ENCODE measurements at regions not wholly inside any gene's neighbourhood (a gene's known extent, or its start where the extent isn't known, plus 50 kb on each side); places are given as distances from the start of the nearest gene placed in this dataset.

DNA sequence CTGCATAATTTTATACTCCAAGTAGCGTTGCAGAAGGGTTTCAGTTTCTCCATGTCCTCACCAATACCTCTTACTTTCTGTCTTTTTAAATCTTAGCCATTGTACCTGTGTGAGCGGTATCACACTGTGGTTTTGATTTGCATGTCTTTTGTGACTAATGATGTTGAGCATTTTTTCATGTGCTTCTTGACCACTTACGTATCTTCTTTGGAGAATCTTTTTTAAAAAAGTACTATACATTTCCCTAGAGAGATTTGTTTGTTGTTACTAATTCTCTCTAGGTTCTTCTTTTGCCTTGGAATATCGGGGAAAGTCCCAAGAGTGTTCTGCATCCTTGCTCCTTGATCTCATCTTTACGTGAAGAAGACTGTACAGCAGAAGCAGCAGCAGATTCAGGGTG is 81.8 kb upstream of the WARS2 start:
- peaks cover under 1% of the 10 kb centered on the region; the same call in 1 of the 2 replicates for H3K4me1 ChIP-seq (ENCODE audit: control insufficient read depth, insufficient read depth, low read length)
- H3K36me3 ChIP-seq (ENCODE audit: control insufficient read depth, insufficient read depth, low read length): no peaks in the 10 kb centered on the region
- no peaks in the 10 kb centered on the region for H3K9me3 ChIP-seq (ENCODE audit: control insufficient read depth, insufficient read depth, low read depth, low read length)
- H3K27ac ChIP-seq (ENCODE audit: low read depth, low read length): no peak overlapping the region
- no peak overlapping the region for H3K4me3 ChIP-seq (ENCODE audit: low read depth, low read length)
- H3K27me3 ChIP-seq (ENCODE audit: control insufficient read depth, insufficient read depth, low read length): no peaks in the 10 kb centered on the region
- no peak overlapping the region for H3K9ac ChIP-seq (ENCODE audit: low read length)

DNA sequence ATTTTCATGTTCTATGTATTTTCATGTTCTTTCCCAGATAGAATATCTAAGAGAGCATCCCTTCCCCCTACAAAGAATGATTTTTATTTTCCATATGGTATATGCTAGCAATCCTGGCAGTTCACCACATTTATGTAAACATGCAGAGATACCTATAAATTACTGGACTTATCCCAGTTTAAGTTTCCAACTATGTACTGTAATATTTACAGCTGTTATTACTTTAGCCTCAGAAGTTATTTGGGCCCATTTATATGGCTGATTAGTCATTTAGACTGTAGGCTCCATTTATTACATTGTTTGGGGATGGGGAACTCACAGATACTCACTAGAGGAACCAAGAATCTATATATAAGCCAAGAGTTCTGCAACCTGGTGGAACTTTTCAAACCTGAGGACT is 84.8 kb upstream of the WARS2 start:
- no peaks in the 10 kb centered on the region for H3K36me3 ChIP-seq (ENCODE audit: control insufficient read depth, insufficient read depth, low read length)
- peaks cover 6% of the 10 kb centered on the region; the same call in 1 of the 2 replicates for H3K4me1 ChIP-seq (ENCODE audit: control insufficient read depth, insufficient read depth, low read length)
- H3K27me3 ChIP-seq (ENCODE audit: control insufficient read depth, insufficient read depth, low read length): no peaks in the 10 kb centered on the region
- H3K4me3 ChIP-seq (ENCODE audit: low read depth, low read length): no peak overlapping the region
- H3K9ac ChIP-seq (ENCODE audit: low read length): no peak overlapping the region
- H3K27ac ChIP-seq (ENCODE audit: low read depth, low read length): no peak overlapping the region
- no peaks in the 10 kb centered on the region for H3K9me3 ChIP-seq (ENCODE audit: control insufficient read depth, insufficient read depth, low read depth, low read length)

DNA sequence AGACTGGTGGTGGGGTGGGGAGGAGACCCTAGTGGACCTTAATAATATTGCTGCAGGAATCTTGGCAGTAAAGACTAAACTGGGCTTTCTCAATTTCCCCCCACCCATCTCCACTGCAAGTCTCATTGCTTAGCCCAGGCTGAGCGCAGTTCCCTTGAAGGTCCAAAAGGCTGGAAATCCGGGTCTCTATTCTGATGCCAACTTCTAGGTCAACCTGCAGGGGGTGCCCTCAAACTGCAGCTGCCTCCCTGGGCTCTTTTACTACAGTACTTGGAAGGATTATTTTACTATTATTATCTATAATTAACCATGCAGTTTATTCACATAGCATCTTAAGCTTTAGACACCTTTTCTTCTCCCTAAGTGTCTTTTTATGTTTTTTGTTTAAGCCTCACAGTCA is 85.4 kb upstream of the WARS2 start:
- H3K9me3 ChIP-seq (ENCODE audit: control insufficient read depth, insufficient read depth, low read depth, low read length): no peaks in the 10 kb centered on the region
- H3K4me3 ChIP-seq (ENCODE audit: low read depth, low read length): no peak overlapping the region
- H3K27me3 ChIP-seq (ENCODE audit: control insufficient read depth, insufficient read depth, low read length): no peaks in the 10 kb centered on the region
- H3K4me1 ChIP-seq (ENCODE audit: control insufficient read depth, insufficient read depth, low read length): peaks cover 6% of the 10 kb centered on the region; the same call in 1 of the 2 replicates
- no peaks in the 10 kb centered on the region for H3K36me3 ChIP-seq (ENCODE audit: control insufficient read depth, insufficient read depth, low read length)
- no peak overlapping the region for H3K27ac ChIP-seq (ENCODE audit: low read depth, low read length)
- no peak overlapping the region for H3K9ac ChIP-seq (ENCODE audit: low read length)

DNA sequence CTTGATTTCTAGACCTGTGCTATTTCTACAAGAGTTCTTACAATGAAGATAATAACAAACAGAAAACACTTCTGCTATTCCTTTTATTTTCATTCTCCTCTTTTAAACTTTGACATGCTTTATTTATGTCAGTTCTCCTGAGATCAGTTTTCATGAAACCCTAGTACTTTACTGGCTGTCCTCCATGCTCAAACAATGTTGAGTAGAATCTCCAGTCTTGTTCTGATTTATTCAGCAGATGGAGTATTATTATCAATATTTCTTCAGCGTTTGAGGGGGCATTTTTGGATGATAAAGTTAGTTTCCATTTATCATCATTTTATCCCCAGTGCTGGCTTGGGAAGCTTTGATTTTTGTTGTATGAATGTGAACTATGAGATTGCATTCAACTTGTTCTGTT is 85.9 kb upstream of the WARS2 start:
- H3K36me3 ChIP-seq (ENCODE audit: control insufficient read depth, insufficient read depth, low read length): no peaks in the 10 kb centered on the region
- peaks cover 6% of the 10 kb centered on the region; the same call in 1 of the 2 replicates for H3K4me1 ChIP-seq (ENCODE audit: control insufficient read depth, insufficient read depth, low read length)
- H3K9ac ChIP-seq (ENCODE audit: low read length): no peak overlapping the region
- no peak overlapping the region for H3K27ac ChIP-seq (ENCODE audit: low read depth, low read length)
- no peak overlapping the region for H3K4me3 ChIP-seq (ENCODE audit: low read depth, low read length)
- H3K9me3 ChIP-seq (ENCODE audit: control insufficient read depth, insufficient read depth, low read depth, low read length): no peaks in the 10 kb centered on the region
- H3K27me3 ChIP-seq (ENCODE audit: control insufficient read depth, insufficient read depth, low read length): no peaks in the 10 kb centered on the region

DNA sequence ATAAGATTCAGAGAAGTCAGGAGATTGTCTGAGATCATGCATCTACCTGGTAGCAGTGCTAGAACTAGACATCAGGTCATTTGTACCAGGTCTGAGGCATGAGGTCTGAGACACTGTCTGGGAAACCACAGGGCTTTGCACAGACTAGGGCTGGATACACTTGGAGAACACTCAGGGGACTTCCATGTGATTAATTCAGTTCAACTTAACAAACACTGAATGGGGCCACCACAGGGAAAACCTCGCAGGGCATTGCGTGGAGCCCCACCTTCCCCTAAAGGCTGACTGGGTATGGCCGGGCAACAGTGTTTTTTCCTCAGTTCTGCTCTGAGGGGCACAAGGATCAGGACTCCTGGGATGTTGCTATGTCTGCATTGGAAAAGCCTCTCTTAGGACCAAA is 86.5 kb upstream of the WARS2 start:
- H3K36me3 ChIP-seq (ENCODE audit: control insufficient read depth, insufficient read depth, low read length): no peaks in the 10 kb centered on the region
- H3K4me3 ChIP-seq (ENCODE audit: low read depth, low read length): no peak overlapping the region
- no peak overlapping the region for H3K27ac ChIP-seq (ENCODE audit: low read depth, low read length)
- H3K9ac ChIP-seq (ENCODE audit: low read length): no peak overlapping the region
- H3K4me1 ChIP-seq (ENCODE audit: control insufficient read depth, insufficient read depth, low read length): peaks cover 6% of the 10 kb centered on the region; the same call in 1 of the 2 replicates
- H3K27me3 ChIP-seq (ENCODE audit: control insufficient read depth, insufficient read depth, low read length): no peaks in the 10 kb centered on the region
- H3K9me3 ChIP-seq (ENCODE audit: control insufficient read depth, insufficient read depth, low read depth, low read length): no peaks in the 10 kb centered on the region

DNA sequence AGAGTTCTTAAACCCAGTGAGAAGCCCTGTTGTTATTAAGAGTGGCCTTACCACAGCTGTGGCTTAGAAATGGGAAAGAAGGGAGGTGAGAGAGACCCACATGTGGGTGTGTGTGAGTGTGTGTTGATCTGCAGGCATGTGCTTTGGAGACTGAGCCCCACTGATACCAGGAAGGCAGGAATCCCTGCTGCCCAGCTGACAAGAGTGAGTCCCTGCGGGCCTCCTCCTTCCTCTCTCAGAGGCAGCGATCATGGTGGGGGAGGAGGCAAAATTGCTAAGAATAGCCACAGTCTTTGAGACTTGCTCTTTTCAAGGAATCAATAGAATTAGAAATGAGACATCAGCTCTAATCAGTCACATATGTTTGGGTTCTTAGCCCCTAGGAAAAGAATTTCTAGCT is 87.0 kb upstream of the WARS2 start:
- no peaks in the 10 kb centered on the region for H3K9me3 ChIP-seq (ENCODE audit: control insufficient read depth, insufficient read depth, low read depth, low read length)
- H3K9ac ChIP-seq (ENCODE audit: low read length): peak overlapping the region; percentile 13
- no peaks in the 10 kb centered on the region for H3K27me3 ChIP-seq (ENCODE audit: control insufficient read depth, insufficient read depth, low read length)
- H3K36me3 ChIP-seq (ENCODE audit: control insufficient read depth, insufficient read depth, low read length): no peaks in the 10 kb centered on the region
- no peak overlapping the region for H3K4me3 ChIP-seq (ENCODE audit: low read depth, low read length)
- no peak overlapping the region for H3K27ac ChIP-seq (ENCODE audit: low read depth, low read length)
- peaks cover 6% of the 10 kb centered on the region; the same call in 1 of the 2 replicates for H3K4me1 ChIP-seq (ENCODE audit: control insufficient read depth, insufficient read depth, low read length)

DNA sequence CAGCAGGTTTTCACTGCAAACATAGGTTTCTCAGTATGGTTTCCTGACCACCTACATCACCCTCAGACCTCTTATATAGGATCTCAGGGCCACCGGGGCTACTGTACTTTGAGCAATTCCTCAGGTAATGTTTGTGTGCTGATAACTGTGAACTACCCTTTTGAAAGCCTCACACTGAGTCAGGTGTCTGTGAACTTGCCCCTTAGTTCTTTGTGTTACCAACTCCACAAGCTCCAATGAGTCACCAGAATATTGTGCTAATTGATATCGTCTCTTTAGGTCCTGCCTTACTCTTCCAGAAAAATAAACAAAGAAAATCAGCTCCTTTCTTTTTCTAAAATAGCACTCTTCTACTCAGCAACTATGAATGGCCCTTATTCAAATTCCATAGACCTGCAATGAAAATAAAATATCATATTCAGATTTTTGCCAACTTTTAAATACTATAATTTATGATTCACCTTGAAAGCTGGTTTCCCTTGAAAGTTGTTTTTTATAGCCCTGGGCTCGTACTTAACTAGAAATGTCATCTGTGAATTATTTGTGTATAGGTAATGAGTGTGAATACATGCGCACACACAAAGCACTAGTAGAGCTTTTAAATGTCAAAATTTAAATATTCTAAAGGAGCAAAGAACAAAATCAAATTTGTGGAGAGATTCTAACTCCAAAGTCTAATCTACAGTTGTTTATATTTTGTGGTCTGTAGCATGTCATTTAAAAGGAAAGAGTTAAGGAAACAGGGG is 88.1 kb upstream of the WARS2 start:
- peaks cover 6% of the 10 kb centered on the region; the same call in 1 of the 2 replicates for H3K4me1 ChIP-seq (ENCODE audit: control insufficient read depth, insufficient read depth, low read length)
- H3K36me3 ChIP-seq (ENCODE audit: control insufficient read depth, insufficient read depth, low read length): no peaks in the 10 kb centered on the region
- no peaks in the 10 kb centered on the region for H3K9me3 ChIP-seq (ENCODE audit: control insufficient read depth, insufficient read depth, low read depth, low read length)
- no peak overlapping the region for H3K27ac ChIP-seq (ENCODE audit: low read depth, low read length)
- no peaks in the 10 kb centered on the region for H3K27me3 ChIP-seq (ENCODE audit: control insufficient read depth, insufficient read depth, low read length)
- H3K4me3 ChIP-seq (ENCODE audit: low read depth, low read length): no peak overlapping the region
- H3K9ac ChIP-seq (ENCODE audit: low read length): no peak overlapping the region

DNA sequence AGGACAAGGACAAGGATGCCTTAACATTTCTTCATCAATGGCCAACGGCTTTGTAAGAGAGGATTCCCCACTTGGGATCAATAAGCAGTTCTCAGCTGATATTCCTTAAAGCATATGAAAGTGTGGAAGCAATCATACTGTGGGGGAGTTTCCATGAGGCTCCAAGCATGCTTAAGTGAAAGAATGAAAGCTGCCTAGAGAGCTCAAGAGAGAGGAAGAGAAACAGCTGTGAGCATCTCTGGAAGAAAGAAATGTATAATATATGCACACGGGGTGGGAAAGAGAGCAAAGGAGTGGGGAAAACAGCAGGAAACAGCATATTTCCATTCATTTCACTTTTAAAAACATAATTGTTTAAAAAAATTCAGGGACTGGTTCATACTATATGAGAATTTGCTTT is 94.7 kb upstream of the WARS2 start:
- H3K4me1 ChIP-seq (ENCODE audit: control insufficient read depth, insufficient read depth, low read length): no peaks in the 10 kb centered on the region
- no peak overlapping the region for H3K27ac ChIP-seq (ENCODE audit: low read depth, low read length)
- no peaks in the 10 kb centered on the region for H3K27me3 ChIP-seq (ENCODE audit: control insufficient read depth, insufficient read depth, low read length)
- H3K9me3 ChIP-seq (ENCODE audit: control insufficient read depth, insufficient read depth, low read depth, low read length): no peaks in the 10 kb centered on the region
- no peak overlapping the region for H3K4me3 ChIP-seq (ENCODE audit: low read depth, low read length)
- H3K36me3 ChIP-seq (ENCODE audit: control insufficient read depth, insufficient read depth, low read length): no peaks in the 10 kb centered on the region
- H3K9ac ChIP-seq (ENCODE audit: low read length): no peak overlapping the region

DNA sequence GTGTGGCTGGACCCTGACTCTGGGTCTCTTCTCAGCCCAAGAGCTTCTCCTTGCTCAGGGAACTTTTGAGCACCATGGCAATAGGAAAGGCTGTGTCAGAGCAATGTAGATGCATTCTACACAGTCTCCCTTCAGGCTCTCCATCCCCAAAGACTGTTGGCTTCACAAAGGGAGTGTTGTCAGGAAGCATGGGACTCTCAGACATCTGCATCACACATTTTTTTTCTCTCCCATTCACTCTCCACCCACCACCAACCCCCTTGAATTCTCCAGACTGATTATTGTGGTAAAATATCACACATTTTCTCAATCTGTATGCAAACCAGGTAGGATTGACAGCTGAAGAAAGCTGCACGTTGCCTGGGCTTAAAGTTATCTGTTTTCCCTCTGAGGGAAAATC is 105.4 kb upstream of the WARS2 start:
- H3K36me3 ChIP-seq (ENCODE audit: control insufficient read depth, insufficient read depth, low read length): no peaks in the 10 kb centered on the region
- no peaks in the 10 kb centered on the region for H3K9me3 ChIP-seq (ENCODE audit: control insufficient read depth, insufficient read depth, low read depth, low read length)
- no peak overlapping the region for H3K4me3 ChIP-seq (ENCODE audit: low read depth, low read length)

DNA sequence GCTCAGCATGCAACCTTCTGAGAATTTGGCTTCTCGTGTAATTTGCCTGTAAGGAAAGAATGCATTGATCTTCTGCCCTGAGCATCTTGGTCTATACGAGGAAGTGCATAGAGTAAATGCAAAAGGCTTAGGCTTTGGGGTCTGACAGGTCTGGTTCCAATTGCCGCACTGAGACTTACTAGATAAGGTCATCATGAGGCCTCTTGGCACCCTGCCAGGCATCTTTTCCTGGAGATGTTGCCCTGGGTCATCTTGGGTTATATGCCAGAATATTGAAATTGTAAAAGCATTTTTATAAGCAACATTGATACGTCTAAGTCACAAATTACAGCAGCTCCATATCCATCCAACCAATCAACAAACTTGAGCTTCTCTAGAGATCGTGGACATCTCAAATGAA is 108.8 kb upstream of the WARS2 start:
- no peak overlapping the region for H3K27ac ChIP-seq (ENCODE audit: low read depth, low read length)
- H3K27me3 ChIP-seq (ENCODE audit: control insufficient read depth, insufficient read depth, low read length): no peaks in the 10 kb centered on the region
- H3K36me3 ChIP-seq (ENCODE audit: control insufficient read depth, insufficient read depth, low read length): no peaks in the 10 kb centered on the region
- no peaks in the 10 kb centered on the region for H3K4me1 ChIP-seq (ENCODE audit: control insufficient read depth, insufficient read depth, low read length)
- H3K9me3 ChIP-seq (ENCODE audit: control insufficient read depth, insufficient read depth, low read depth, low read length): no peaks in the 10 kb centered on the region
- H3K4me3 ChIP-seq (ENCODE audit: low read depth, low read length): no peak overlapping the region
- H3K9ac ChIP-seq (ENCODE audit: low read length): no peak overlapping the region

More for the DNA sequence above, 105.4 kb upstream of the WARS2 start:
- no peaks in the 10 kb centered on the region for H3K27me3 ChIP-seq (ENCODE audit: control insufficient read depth, insufficient read depth, low read length)
- H3K4me1 ChIP-seq (ENCODE audit: control insufficient read depth, insufficient read depth, low read length): no peaks in the 10 kb centered on the region
- no peak overlapping the region for H3K27ac ChIP-seq (ENCODE audit: low read depth, low read length)
- no peak overlapping the region for H3K9ac ChIP-seq (ENCODE audit: low read length)

DNA sequence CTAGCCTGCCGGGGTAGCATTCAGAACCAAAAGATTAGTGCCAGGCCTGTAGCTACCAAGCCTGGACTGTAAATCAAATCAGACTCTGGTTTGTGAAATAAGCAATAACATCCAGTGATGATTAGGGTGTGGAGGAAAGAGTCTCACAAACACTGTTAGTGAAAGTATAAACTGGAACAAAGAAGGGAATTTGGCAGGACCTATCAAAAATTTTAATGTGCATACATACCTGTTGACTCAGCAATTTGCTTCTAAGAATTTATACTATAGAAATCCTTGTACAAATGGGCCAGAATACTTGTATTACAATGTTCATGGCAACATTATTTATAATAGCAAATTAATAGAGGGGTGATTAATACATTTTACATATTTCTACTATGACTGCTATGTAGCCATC is 109.8 kb upstream of the WARS2 start:
- Histone ChIP-seq H3K9ac (ENCODE audit: low read length) (no peak overlapping the region), H3K27me3 (ENCODE audit: control insufficient read depth, insufficient read depth, low read length) (no peaks in the 10 kb centered on the region), H3K4me3 (ENCODE audit: low read depth, low read length) (no peak overlapping the region), H3K4me1 (ENCODE audit: control insufficient read depth, insufficient read depth, low read length) (no peaks in the 10 kb centered on the region), H3K9me3 (ENCODE audit: control insufficient read depth, insufficient read depth, low read depth, low read length) (no peaks in the 10 kb centered on the region), H3K27ac (ENCODE audit: low read depth, low read length) (no peak overlapping the region), H3K36me3 (ENCODE audit: control insufficient read depth, insufficient read depth, low read length) (no peaks in the 10 kb centered on the region)

Measured in HUES6 (cell line).